Epithelial cell of proximal tubule (primary cell): ENCODE measurements at regions not wholly inside any gene's neighbourhood (a gene's known extent, or its start where the extent isn't known, plus 50 kb on each side); places are given as distances from the start of the nearest gene placed in this dataset.

Experiments used
- DNase-seq: peaks from one replicate; pipeline ENCODE4 v3.0.0-alpha.2; 2011; ENCODE audit warnings: low read depth
- H3K4me3 ChIP-seq: 2 replicates; pipeline ENCODE4 v1.5.1; 2011; ENCODE audit warnings: low read depth, mild to moderate bottlenecking, low read length
- CTCF ChIP-seq: conservative IDR thresholded peaks from 2 replicates; pipeline ENCODE4 v1.5.1; 2012; ENCODE audit warnings: low read depth, mild to moderate bottlenecking, low read length

GRCh38 chr13:80884056-80884785, 543.3 kb upstream of the SPRY2 start:
- no peak overlapping the region for H3K4me3 ChIP-seq
- DNase-seq, result no peak
- no peak for TF ChIP-seq CTCF

- no peak for DNase-seq
- TF ChIP-seq CTCF, result no peak
- no peak overlapping the region for H3K4me3 ChIP-seq
Measured at GRCh38 chr13:80883545-80883944, 542.6 kb upstream of the SPRY2 start.

GRCh38 chr13:80881942-80882445, 541.1 kb upstream of the SPRY2 start:
- no peak for DNase-seq
- TF ChIP-seq CTCF, result no peak

GRCh38 chr13:80881495-80881894, 540.6 kb upstream of the SPRY2 start:
- TF ChIP-seq CTCF, result no peak
- DNase-seq, result no peak
- H3K4me3 ChIP-seq, result no peak overlapping the region

More at GRCh38 chr13:80881942-80882445, 541.1 kb upstream of the SPRY2 start:
- no peak overlapping the region for H3K4me3 ChIP-seq

- no peak overlapping the region for H3K4me3 ChIP-seq
- DNase-seq, result no peak
- no peak for TF ChIP-seq CTCF
Measured at GRCh38 chr13:80881034-80881433, 540.1 kb upstream of the SPRY2 start.

- no peak for TF ChIP-seq CTCF
- no peak for DNase-seq
- no peak overlapping the region for H3K4me3 ChIP-seq
Measured at GRCh38 chr13:80877944-80878241, 537.0 kb upstream of the SPRY2 start.
